ENCODE measurements at regions not wholly inside any gene's neighbourhood (a gene's known extent, or its start where the extent isn't known, plus 50 kb on each side); places are given as distances from the start of the nearest gene placed in this dataset.

DNA sequence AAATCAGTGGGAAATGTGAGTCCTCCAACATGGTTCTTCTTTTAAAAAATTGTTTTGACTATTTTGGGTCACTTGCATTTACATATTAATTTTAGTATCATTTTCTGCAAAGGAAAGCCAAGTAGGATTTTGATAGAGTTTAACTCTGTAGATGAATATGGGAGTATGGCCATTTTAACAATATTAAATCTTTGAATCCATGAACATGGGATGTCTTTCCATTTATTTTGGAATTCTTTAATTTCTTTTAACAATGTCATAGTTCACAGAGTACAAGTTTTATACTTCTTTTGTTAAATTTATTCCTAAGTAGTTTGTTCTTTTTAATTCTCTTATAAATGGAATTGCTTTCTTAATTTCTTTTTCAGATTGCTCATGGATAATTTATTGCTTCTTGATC, 56.5 kb upstream of the ARMC2 start:
- Histone ChIP-seq H3K9me3 (replicated peaks in 1 of 3) (no peaks in the 10 kb centered on the region), H3K27me3 (peaks cover 3% of the 10 kb centered on the region), H3K27ac (no peak overlapping the region), H3K36me3 (replicated peaks in 1 of 2) (no peaks in the 10 kb centered on the region), H3K4me1 (replicated peaks in 1 of 2) (no peaks in the 10 kb centered on the region), H3K4me3 (no peak overlapping the region)
- intact Hi-C loops (cut with DNase I): no loop called here
- no peak for DNase-seq
- TF ChIP-seq, protein P1, sequence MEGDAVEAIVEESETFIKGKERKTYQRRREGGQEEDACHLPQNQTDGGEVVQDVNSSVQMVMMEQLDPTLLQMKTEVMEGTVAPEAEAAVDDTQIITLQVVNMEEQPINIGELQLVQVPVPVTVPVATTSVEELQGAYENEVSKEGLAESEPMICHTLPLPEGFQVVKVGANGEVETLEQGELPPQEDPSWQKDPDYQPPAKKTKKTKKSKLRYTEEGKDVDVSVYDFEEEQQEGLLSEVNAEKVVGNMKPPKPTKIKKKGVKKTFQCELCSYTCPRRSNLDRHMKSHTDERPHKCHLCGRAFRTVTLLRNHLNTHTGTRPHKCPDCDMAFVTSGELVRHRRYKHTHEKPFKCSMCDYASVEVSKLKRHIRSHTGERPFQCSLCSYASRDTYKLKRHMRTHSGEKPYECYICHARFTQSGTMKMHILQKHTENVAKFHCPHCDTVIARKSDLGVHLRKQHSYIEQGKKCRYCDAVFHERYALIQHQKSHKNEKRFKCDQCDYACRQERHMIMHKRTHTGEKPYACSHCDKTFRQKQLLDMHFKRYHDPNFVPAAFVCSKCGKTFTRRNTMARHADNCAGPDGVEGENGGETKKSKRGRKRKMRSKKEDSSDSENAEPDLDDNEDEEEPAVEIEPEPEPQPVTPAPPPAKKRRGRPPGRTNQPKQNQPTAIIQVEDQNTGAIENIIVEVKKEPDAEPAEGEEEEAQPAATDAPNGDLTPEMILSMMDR (IDR thresholded peaks at IDR 0.05): no peak
- TF ChIP-seq POLR2A (IDR thresholded peaks at IDR 0.05): no peak

DNA sequence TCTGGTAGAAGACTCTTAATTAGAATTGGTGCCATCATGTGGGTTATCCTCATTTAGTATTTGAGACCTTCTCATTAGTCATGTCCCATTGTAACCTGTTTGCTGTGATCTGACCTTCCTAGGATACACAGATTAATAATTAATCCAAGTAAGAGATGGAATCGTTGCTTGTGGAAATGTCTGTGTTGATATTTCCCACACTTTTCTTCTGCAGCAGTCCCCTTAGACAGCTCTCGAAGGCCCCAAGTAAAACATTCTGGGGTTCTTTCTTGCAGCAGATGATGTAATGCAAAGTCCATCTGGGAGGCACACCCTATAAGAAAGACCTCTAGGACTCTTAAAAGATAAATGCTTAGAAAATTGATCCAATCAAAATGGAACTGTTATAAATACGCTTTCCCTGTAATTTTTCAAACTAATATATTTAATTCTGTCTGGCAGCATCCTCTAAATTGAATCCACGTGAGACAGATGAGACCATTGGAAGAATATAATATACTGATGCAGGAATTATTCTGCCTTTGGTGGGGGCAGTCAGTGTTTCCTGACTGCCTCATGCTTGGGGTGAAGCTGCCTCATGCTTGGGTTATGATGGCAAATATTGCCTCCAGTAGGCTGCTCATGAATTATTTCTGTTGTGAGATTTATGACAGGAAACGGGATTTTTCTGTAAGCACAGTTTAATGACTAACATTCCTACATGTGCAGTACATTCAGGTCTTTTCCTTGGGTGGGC, 54.5 kb upstream of the ARMC2 start:
- WGBS, 4 donors: 73 to 79% (median 75%) methylated on average over 5 of the region's 5 CpGs
- Histone ChIP-seq H3K9me3 (replicated peaks in 1 of 3) (no peaks in the 10 kb centered on the region), H3K27me3 (no peaks in the 10 kb centered on the region), H3K27ac (no peak overlapping the region), H3K4me1 (replicated peaks in 1 of 2) (peaks cover 0 to 10% of the 10 kb centered on the region in 2 donors), H3K4me3 (no peak overlapping the region), H3K36me3 (replicated peaks in 1 of 2) (no peaks in the 10 kb centered on the region)
- intact Hi-C loops (cut with DNase I): no loop called here
- DNase-seq: no peak
- TF ChIP-seq, protein P1 (IDR thresholded peaks at IDR 0.05): no peak
- TF ChIP-seq POLR2A (IDR thresholded peaks at IDR 0.05): no peak

DNA sequence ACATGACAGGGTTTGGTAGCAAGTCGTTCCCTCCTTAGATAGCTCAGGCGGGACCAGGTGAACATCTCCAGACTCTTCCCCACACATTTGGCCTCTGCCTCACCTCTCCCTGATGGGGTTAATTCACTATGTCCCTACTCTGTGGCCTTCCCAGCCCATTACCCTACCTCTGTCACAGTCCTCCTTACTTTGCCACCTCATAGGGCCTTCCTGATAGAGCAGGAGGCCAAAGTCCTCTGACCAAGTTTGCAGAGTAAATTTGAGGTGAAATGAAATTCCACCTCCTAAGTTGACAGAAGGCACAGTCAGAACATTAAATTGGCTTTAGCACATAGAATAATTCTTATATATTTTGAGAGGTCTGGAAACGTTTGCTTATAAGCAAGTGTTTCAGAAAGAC, 53.1 kb upstream of the ARMC2 start:
- TF ChIP-seq, protein P1 (IDR thresholded peaks at IDR 0.05): no peak
- no peak for TF ChIP-seq POLR2A (IDR thresholded peaks at IDR 0.05)
- 80 to 97% (median 88%) methylated on average over 3 of the region's 3 CpGs for WGBS, 4 donors
- intact Hi-C loops (cut with DNase I): no loop called here
- H3K27me3 ChIP-seq: no peaks in the 10 kb centered on the region
- H3K9me3 ChIP-seq (replicated peaks in 1 of 3): no peaks in the 10 kb centered on the region
- H3K36me3 ChIP-seq (replicated peaks in 1 of 2): no peaks in the 10 kb centered on the region
- H3K4me1 ChIP-seq (replicated peaks in 1 of 2): peaks cover 0 to 17% of the 10 kb centered on the region in 2 donors
- no peak for DNase-seq
- no peak overlapping the region for H3K4me3 ChIP-seq
- no peak overlapping the region for H3K27ac ChIP-seq

DNA sequence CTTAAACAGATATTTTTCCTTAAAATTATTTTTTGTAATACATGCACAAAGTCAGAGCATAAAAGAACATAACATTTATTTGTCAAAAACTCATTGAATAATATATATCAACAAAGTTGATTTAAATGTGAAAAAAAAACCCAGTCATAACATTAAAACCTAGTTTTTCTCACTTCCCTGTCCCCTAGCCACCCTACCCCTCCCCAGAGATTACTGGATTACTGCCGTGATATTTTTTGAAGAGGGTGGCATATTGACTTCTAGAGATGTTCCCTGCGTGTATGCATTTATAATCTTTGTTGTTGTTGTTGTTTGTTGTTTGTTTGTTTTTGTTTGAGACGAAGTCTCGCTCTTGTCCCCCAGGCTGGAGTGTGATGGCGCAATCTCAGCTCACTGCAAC, 52.4 kb upstream of the ARMC2 start:
- 83 to 91% (median 89%) methylated on average over 5 of the region's 5 CpGs for WGBS, 4 donors
- TF ChIP-seq POLR2A (IDR thresholded peaks at IDR 0.05): no peak
- TF ChIP-seq, protein P1 (IDR thresholded peaks at IDR 0.05): no peak

More for the DNA sequence above, 52.4 kb upstream of the ARMC2 start:
- H3K9me3 ChIP-seq (replicated peaks in 1 of 3): no peaks in the 10 kb centered on the region
- intact Hi-C loops (cut with DNase I): no loop called here
- no peak overlapping the region for H3K4me3 ChIP-seq
- no peaks in the 10 kb centered on the region for H3K36me3 ChIP-seq (replicated peaks in 1 of 2)
- H3K27me3 ChIP-seq: no peaks in the 10 kb centered on the region
- H3K27ac ChIP-seq: no peak overlapping the region
- DNase-seq: no peak
- H3K4me1 ChIP-seq (replicated peaks in 1 of 2): peaks cover 0 to 20% of the 10 kb centered on the region in 2 donors
